Naive B cell (primary cell): ENCODE measurements at regions not wholly inside any gene's neighbourhood (a gene's known extent, or its start where the extent isn't known, plus 50 kb on each side); places are given as distances from the start of the nearest gene placed in this dataset.

ENCODE experiments used
- ATAC-seq, 2 donors: fragments of 150-1000 bp; cut with Tn5 transposase; 2 replicates each; pipeline ENCODE4 v1.10.0; 2021; ENCODE audit warnings: low read depth in 2 of 2, mild to moderate bottlenecking in 2 of 2, moderate library complexity in 2 of 2
- DNase-seq: peaks from one replicate; pipeline ENCODE4 v3.0.0; 2022
- H3K27ac Mint-ChIP-seq, 6 donors: one replicate each; pipeline ENCODE4 v1.8.0; 2020 to 2022; ENCODE audit warnings: mild to moderate bottlenecking in 6 of 6, mixed read lengths in 6 of 6, moderate library complexity in 5 of 6, inconsistent platforms in 2 of 6
- H3K27me3 Mint-ChIP-seq, 3 donors: one replicate each; pipeline ENCODE4 v1.8.0; 2021 to 2022; ENCODE audit warnings: mixed read lengths in 3 of 3, mild to moderate bottlenecking in 1 of 3
- H3K36me3 Mint-ChIP-seq, 2 donors: one replicate each; pipeline ENCODE4 v1.8.0; 2020 to 2022; ENCODE audit warnings: mixed read lengths in 2 of 2, inconsistent platforms in 1 of 2, mild to moderate bottlenecking in 1 of 2
- H3K4me1 Mint-ChIP-seq, 3 donors: one replicate each; pipeline ENCODE4 v1.8.0; 2020 to 2022; ENCODE audit warnings: mixed read lengths in 3 of 3, inconsistent platforms in 1 of 3, mild to moderate bottlenecking in 1 of 3, moderate library complexity in 1 of 3
- H3K4me3 Mint-ChIP-seq, 8 donors: one replicate each; pipeline ENCODE4 v1.8.0; 2020 to 2022; ENCODE audit warnings: mild to moderate bottlenecking in 8 of 8, mixed read lengths in 8 of 8, moderate library complexity in 8 of 8, inconsistent platforms in 2 of 8
- H3K9me3 Mint-ChIP-seq, 7 donors: one replicate each; pipeline ENCODE4 v1.8.0; 2020 to 2022; ENCODE audit warnings: mixed read lengths in 7 of 7, mild to moderate bottlenecking in 5 of 7, inconsistent platforms in 2 of 7, moderate library complexity in 1 of 7

DNA sequence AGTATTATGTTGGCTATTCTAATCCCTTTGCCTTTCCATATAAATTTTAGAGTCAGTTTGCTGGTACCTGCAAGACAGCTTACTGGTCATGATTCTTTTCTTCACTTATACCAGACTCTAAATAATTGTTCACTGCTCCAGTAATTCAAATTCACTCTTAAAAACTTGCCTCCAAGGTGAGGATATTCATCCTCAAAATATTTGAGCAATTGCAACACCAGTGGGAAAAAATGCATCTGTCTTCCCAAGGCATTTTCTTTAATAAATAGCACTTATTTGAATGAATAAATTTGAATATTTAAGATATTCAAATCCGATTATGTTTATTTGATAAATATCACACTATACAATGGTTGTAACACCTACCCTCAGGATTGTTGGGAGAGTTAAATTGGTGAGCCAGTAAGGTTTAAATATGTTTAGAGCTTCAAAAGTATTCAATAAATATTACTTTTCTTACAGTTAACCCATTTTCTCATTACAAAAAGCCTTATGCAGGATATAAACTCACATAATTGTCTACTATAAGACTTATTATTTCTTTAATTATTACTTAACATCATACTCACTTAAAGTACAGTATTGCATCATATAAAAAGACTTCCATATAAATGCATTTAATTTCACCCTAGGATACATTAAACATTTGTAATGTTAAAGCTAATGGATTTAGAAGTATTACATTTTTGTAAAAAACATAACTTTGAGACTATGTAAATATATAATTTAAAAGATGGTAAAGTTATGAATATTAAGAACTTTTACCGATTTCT is 285.6 kb downstream of the SAMD5 start:
- Mint-ChIP-seq H3K4me3 (no peak overlapping the region), H3K9me3 (peaks cover 0 to 11% (median 5%) of the 10 kb centered on the region in 7 donors), H3K36me3 (no peaks in the 10 kb centered on the region), H3K27ac (no peak overlapping the region), H3K27me3 (no peaks in the 10 kb centered on the region), H3K4me1 (no peaks in the 10 kb centered on the region)
- DNase-seq (no peak), ATAC-seq (no peak)

DNA sequence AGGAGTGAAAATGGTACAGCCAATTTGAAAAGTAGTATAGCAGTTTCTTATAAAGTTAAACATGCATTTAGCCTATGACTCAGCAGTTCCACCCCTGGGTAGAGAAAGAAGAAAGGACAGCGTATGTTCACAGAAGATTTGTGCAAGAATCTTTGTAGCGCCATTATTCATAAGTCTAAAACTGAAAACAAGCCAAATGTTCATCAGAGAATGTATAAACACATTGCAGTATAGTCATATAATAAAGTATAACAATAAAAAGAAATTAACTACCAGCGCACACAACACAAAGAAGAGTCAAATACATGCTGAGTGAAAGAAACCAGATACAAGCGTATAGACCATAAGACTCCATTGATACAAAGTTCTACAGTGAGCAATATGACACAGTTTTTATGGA is 294.0 kb downstream of the SAMD5 start:
- Mint-ChIP-seq H3K9me3 (peaks cover 8 to 33% (median 14%) of the 10 kb centered on the region in 7 donors), H3K4me3 (no peak overlapping the region), H3K27ac (no peak overlapping the region), H3K27me3 (no peaks in the 10 kb centered on the region), H3K36me3 (peaks cover 0 to 5% of the 10 kb centered on the region in 2 donors), H3K4me1 (no peaks in the 10 kb centered on the region)
- no peak for DNase-seq
- ATAC-seq = no peak

- H3K36me3 Mint-ChIP-seq = peaks cover 0 to 5% of the 10 kb centered on the region in 2 donors
Observed at GRCh38 chr6:147805155-147805554, 296.7 kb downstream of the SAMD5 start.

GRCh38 chr6:147806697-147807096 is 298.2 kb downstream of the SAMD5 start:
- Mint-ChIP-seq H3K9me3 (peaks cover 6 to 35% (median 14%) of the 10 kb centered on the region in 7 donors), H3K4me3 (no peak overlapping the region), H3K27me3 (no peaks in the 10 kb centered on the region), H3K4me1 (no peaks in the 10 kb centered on the region), H3K27ac (no peak overlapping the region), H3K36me3 (peaks cover 0 to 5% of the 10 kb centered on the region in 2 donors)
- DNase-seq (no peak), ATAC-seq (no peak)

More at GRCh38 chr6:147805155-147805554, 296.7 kb downstream of the SAMD5 start:
- DNase-seq = no peak
- no peaks in the 10 kb centered on the region for H3K27me3 Mint-ChIP-seq
- ATAC-seq = no peak
- peaks cover 6 to 35% (median 14%) of the 10 kb centered on the region in 7 donors for H3K9me3 Mint-ChIP-seq
- H3K4me1 Mint-ChIP-seq = no peaks in the 10 kb centered on the region
- no peak overlapping the region for H3K4me3 Mint-ChIP-seq
- no peak overlapping the region for H3K27ac Mint-ChIP-seq

- no peaks in the 10 kb centered on the region for H3K4me1 Mint-ChIP-seq
- no peak overlapping the region for H3K4me3 Mint-ChIP-seq
- no peaks in the 10 kb centered on the region for H3K27me3 Mint-ChIP-seq
- peaks cover 0 to 5% of the 10 kb centered on the region in 2 donors for H3K36me3 Mint-ChIP-seq
- no peak for DNase-seq
- H3K27ac Mint-ChIP-seq = no peak overlapping the region
- peaks cover 6 to 35% (median 14%) of the 10 kb centered on the region in 7 donors for H3K9me3 Mint-ChIP-seq
- no peak for ATAC-seq
Observed at GRCh38 chr6:147808640-147809039, 300.1 kb downstream of the SAMD5 start.

GRCh38 chr6:147811913-147812629 is 303.6 kb downstream of the SAMD5 start:
- no peaks in the 10 kb centered on the region for H3K4me1 Mint-ChIP-seq
- ATAC-seq (no peak), DNase-seq (no peak)
- no peak overlapping the region for H3K27ac Mint-ChIP-seq
- no peaks in the 10 kb centered on the region for H3K27me3 Mint-ChIP-seq
- no peak overlapping the region for H3K4me3 Mint-ChIP-seq
- no peaks in the 10 kb centered on the region for H3K36me3 Mint-ChIP-seq
- H3K9me3 Mint-ChIP-seq = peaks cover 0 to 6% (median 2%) of the 10 kb centered on the region in 7 donors

DNA sequence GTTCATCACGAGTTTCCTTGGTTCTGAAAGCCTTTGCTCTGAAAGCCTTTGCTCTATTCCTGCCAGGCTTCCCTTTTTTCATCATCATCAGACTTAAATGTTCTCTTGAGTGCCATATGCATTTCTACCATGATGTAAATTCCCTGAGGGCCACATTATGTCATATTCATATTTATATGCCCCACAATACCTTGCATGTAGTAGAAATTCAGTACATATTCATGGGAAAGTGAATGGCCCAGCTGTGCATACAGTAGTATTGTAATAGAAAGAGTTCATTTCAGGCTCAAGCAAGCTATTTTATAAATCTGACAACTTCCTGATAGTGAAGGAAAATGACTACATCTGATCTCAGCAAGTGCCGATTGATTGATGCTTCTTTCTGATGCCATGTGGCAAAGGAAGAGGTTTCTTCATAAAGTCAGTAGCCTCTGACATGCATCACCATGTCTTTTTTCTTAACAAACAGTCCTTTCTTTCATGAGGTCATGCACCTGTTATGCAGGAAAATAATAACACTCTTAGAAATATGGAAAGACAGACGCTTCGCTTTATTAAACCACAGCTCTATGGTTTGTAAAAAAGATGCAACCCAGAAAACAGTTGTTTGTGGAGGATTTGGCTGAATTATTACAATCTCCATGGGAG is 308.7 kb downstream of the SAMD5 start:
- DNase-seq = no peak
- H3K4me3 Mint-ChIP-seq = no peak overlapping the region
- H3K27ac Mint-ChIP-seq = no peak overlapping the region
- H3K27me3 Mint-ChIP-seq = no peaks in the 10 kb centered on the region
- H3K9me3 Mint-ChIP-seq = peaks cover 0 to 3% (median 0%) of the 10 kb centered on the region in 7 donors
- no peaks in the 10 kb centered on the region for H3K36me3 Mint-ChIP-seq
- no peaks in the 10 kb centered on the region for H3K4me1 Mint-ChIP-seq
- ATAC-seq = no peak

GRCh38 chr6:147820520-147820919 is 312.0 kb downstream of the SAMD5 start:
- Mint-ChIP-seq H3K4me1 (no peaks in the 10 kb centered on the region), H3K27ac (no peak overlapping the region), H3K36me3 (no peaks in the 10 kb centered on the region), H3K4me3 (no peak overlapping the region), H3K27me3 (no peaks in the 10 kb centered on the region), H3K9me3 (peaks cover 0 to 3% (median 0%) of the 10 kb centered on the region in 7 donors)
- ATAC-seq = no peak
- no peak for DNase-seq

DNA sequence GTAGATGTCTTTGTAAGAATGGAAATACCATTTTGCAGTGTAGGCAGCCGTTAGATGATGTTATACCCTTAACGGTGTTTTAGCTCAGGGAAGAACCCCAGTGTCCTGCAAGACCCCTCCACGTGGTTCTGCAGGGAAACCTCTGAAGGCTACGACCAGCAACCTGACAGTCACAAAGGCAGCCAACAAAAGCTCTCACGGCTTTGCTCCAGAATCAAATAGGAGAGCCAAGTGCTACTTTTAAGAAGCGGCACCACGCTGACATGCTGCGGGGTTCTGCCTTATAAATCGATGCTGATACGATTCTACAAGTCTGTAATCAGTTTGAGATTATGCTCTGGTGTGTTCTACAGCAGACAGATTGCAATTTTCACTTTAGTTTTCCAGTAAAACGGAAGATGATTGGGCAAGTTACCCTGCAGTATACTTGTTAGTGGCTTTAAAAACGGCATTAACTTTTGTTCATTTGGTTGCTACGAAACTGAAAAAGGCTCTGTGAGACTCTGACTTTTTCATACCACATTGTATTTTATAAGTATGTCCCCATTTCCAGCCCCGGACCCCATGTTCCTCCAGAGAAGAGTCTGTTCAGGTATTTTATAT is 312.9 kb downstream of the SAMD5 start:
- Mint-ChIP-seq H3K9me3 (peaks cover 0 to 3% (median 0%) of the 10 kb centered on the region in 7 donors), H3K27ac (no peak overlapping the region), H3K4me1 (no peaks in the 10 kb centered on the region), H3K27me3 (no peaks in the 10 kb centered on the region), H3K36me3 (no peaks in the 10 kb centered on the region), H3K4me3 (no peak overlapping the region)
- DNase-seq (no peak), ATAC-seq (no peak)

GRCh38 chr6:147823936-147824335 is 315.4 kb downstream of the SAMD5 start:
- H3K36me3 Mint-ChIP-seq = no peaks in the 10 kb centered on the region
- no peak for DNase-seq

GRCh38 chr6:147825848-147826247 is 317.4 kb downstream of the SAMD5 start:
- ATAC-seq = no peak
- H3K4me1 Mint-ChIP-seq = no peaks in the 10 kb centered on the region
- DNase-seq = no peak
- no peaks in the 10 kb centered on the region for H3K36me3 Mint-ChIP-seq
- no peak overlapping the region for H3K4me3 Mint-ChIP-seq
- no peaks in the 10 kb centered on the region for H3K27me3 Mint-ChIP-seq
- H3K27ac Mint-ChIP-seq = no peak overlapping the region
- peaks cover 0 to 2% (median 0%) of the 10 kb centered on the region in 7 donors for H3K9me3 Mint-ChIP-seq

More at GRCh38 chr6:147823936-147824335, 315.4 kb downstream of the SAMD5 start:
- Mint-ChIP-seq H3K4me1 (no peaks in the 10 kb centered on the region), H3K9me3 (peaks cover 0 to 3% (median 0%) of the 10 kb centered on the region in 7 donors), H3K27ac (no peak overlapping the region), H3K27me3 (no peaks in the 10 kb centered on the region), H3K4me3 (no peak overlapping the region)
- ATAC-seq = no peak

- ATAC-seq (no peak), DNase-seq (no peak)
- H3K9me3 Mint-ChIP-seq = peaks cover 0 to 2% (median 0%) of the 10 kb centered on the region in 7 donors
- H3K4me1 Mint-ChIP-seq = no peaks in the 10 kb centered on the region
- H3K36me3 Mint-ChIP-seq = no peaks in the 10 kb centered on the region
- H3K4me3 Mint-ChIP-seq = no peak overlapping the region
- H3K27ac Mint-ChIP-seq = no peak overlapping the region
- H3K27me3 Mint-ChIP-seq = no peaks in the 10 kb centered on the region
Observed at GRCh38 chr6:147826698-147827097, 318.2 kb downstream of the SAMD5 start.

GRCh38 chr6:147829418-147829817 is 320.9 kb downstream of the SAMD5 start:
- ATAC-seq = no peak
- no peak for DNase-seq
- Mint-ChIP-seq H3K27me3 (no peaks in the 10 kb centered on the region), H3K27ac (no peak overlapping the region), H3K4me1 (no peaks in the 10 kb centered on the region), H3K36me3 (no peaks in the 10 kb centered on the region), H3K4me3 (no peak overlapping the region), H3K9me3 (peaks cover 0 to 4% (median 0%) of the 10 kb centered on the region in 7 donors)
